Activated T-helper 17 cell treated with anti-CD3 and anti-CD28 coated beads, Interleukin-2, amount 50 U/mL, for 72 hours (primary cell): ENCODE measurements at regions not wholly inside any gene's neighbourhood (a gene's known extent, or its start where the extent isn't known, plus 50 kb on each side); places are given as distances from the start of the nearest gene placed in this dataset.
"Not testable (repeated sequence)": the region's sequence is repeated elsewhere in the genome, so short reads cannot be mapped to it uniquely, and the experiment has no call there.

ENCODE experiments used
- ATAC-seq: fragments of 150-1000 bp; cut with Tn5 transposase; replicated peaks from 2 replicates; pipeline ENCODE4 v1.10.0; 2021; ENCODE audit warnings: mild to moderate bottlenecking, moderate library complexity
- H3K27ac Mint-ChIP-seq: one replicate; pipeline ENCODE4 v1.8.0; 2022; ENCODE audit warnings: mixed read lengths
- H3K27me3 Mint-ChIP-seq: one replicate; pipeline ENCODE4 v1.8.0; 2022; ENCODE audit warnings: mixed read lengths
- H3K36me3 Mint-ChIP-seq: one replicate; pipeline ENCODE4 v1.8.0; 2022; ENCODE audit warnings: low read depth, mild to moderate bottlenecking, mixed read lengths
- H3K4me1 Mint-ChIP-seq: one replicate; pipeline ENCODE4 v1.8.0; 2022; ENCODE audit warnings: mixed read lengths
- H3K4me3 Mint-ChIP-seq: one replicate; pipeline ENCODE4 v1.8.0; 2022; ENCODE audit warnings: mild to moderate bottlenecking, mixed read lengths
- H3K9me3 Mint-ChIP-seq: one replicate; pipeline ENCODE4 v1.8.0; 2022; ENCODE audit warnings: mixed read lengths

DNA sequence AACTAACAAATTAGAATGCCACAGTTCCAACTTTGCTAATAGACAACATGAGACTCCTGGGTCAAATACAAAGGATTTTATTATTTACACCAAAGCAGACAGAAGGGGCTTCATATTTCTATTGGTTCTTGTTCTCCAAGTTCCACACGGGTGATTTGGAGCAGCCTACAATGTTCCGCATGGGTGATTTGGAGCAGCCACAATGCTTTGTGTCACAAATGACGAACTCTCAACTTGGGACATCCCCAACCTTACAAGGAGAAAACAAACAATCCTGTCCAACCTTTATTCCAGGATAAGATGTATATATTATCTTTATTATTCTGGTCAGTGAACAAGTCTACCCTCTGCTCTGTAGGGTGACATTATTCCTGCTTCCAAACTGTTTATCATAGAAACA lies 694.3 kb upstream of the MGAT4C start:
- no peaks in the 10 kb centered on the region for H3K4me1 Mint-ChIP-seq
- no peak overlapping the region for H3K4me3 Mint-ChIP-seq
- no peak for ATAC-seq
- no peak overlapping the region for H3K27ac Mint-ChIP-seq
- H3K9me3 Mint-ChIP-seq = peaks cover 7% of the 10 kb centered on the region
- H3K36me3 Mint-ChIP-seq = no peaks in the 10 kb centered on the region
- no peaks in the 10 kb centered on the region for H3K27me3 Mint-ChIP-seq

DNA sequence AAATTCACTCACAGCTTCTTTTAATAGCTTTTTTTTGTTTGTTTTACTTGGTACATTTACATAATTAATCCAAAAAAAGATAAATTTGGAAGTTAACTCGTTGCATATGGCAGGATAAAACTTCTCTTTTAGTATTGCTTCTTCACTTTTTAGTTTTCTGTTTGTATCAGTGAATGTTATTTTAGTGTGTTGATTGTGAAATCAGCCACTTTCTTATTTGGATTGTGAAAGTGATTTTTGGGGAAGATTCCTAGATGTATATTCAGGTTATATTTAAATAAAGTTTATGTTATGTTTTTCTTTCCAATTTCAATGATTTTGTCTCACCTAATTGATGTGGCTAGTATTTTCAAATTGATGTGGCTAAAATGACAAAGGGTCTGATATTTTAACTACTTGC lies 693.9 kb upstream of the MGAT4C start:
- H3K27me3 Mint-ChIP-seq = no peaks in the 10 kb centered on the region
- no peaks in the 10 kb centered on the region for H3K36me3 Mint-ChIP-seq
- H3K27ac Mint-ChIP-seq = no peak overlapping the region
- no peak overlapping the region for H3K4me3 Mint-ChIP-seq
- H3K4me1 Mint-ChIP-seq = no peaks in the 10 kb centered on the region
- ATAC-seq = no peak
- peaks cover 7% of the 10 kb centered on the region for H3K9me3 Mint-ChIP-seq

- no peaks in the 10 kb centered on the region for H3K27me3 Mint-ChIP-seq
- ATAC-seq = no peak
- no peaks in the 10 kb centered on the region for H3K4me1 Mint-ChIP-seq
- no peak overlapping the region for H3K4me3 Mint-ChIP-seq
- peaks cover 3% of the 10 kb centered on the region for H3K9me3 Mint-ChIP-seq
- H3K27ac Mint-ChIP-seq = no peak overlapping the region
- H3K36me3 Mint-ChIP-seq = no peaks in the 10 kb centered on the region
Observed at GRCh38 chr12:86948851-86949250, 692.7 kb upstream of the MGAT4C start.

DNA sequence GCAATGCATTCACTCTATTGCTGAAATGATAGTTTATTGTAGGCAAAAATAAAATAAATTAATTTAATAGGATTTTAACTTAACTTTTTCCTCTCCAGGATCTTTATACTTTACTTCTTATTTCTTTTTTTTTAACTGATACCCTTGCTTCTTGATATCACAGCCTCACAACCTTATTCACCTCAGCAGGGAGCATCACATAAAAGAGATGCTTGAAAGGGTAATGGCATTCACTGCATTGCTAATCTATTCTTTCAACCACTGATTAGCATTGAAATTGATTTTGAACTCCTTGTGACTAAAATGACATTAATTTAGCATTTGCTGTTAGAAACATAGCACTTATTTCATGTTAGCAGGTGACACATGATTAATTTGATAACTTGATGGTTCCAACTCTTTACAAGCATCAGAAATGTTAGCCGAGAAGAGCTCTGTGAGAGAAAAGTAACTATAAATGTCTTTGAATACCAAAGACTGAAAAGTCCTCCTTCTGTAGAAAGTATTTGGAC lies 689.5 kb upstream of the MGAT4C start:
- no peak overlapping the region for H3K4me3 Mint-ChIP-seq
- no peak overlapping the region for H3K27ac Mint-ChIP-seq
- no peaks in the 10 kb centered on the region for H3K36me3 Mint-ChIP-seq
- no peak for ATAC-seq
- no peaks in the 10 kb centered on the region for H3K27me3 Mint-ChIP-seq
- H3K4me1 Mint-ChIP-seq = no peaks in the 10 kb centered on the region
- H3K9me3 Mint-ChIP-seq = peaks cover 9% of the 10 kb centered on the region

DNA sequence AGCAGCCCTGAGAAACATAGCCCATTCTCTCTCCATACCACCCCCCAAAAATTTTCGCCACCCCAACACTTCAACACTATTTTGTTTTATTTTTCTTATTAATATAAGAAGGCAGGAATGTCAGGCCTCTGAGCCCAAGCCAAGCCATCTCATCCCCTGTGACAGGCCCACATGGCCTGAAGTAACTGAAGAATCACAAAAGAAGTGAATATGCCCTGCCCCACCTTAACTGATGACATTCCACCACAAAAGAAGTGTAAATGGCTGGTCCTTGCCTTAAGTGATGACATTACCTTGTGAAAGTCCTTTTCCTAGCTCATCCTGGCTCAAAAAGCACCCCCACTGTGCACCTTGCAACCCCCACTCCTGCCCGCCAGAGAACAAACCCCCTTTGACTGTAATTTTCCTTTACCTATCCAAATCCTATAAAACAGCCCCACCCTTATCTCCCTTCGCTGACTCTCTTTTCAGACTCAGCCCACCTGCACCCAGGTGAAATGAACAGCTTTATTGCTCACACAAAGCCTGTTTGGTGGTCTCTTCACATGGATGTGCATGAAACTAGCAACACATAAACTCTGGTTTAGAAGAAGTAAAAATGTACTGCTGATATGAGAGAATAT lies 688.1 kb upstream of the MGAT4C start:
- peaks cover 21% of the 10 kb centered on the region for H3K9me3 Mint-ChIP-seq
- not testable (repeated sequence) for H3K4me1 Mint-ChIP-seq, H3K36me3 Mint-ChIP-seq, H3K27me3 Mint-ChIP-seq, H3K27ac Mint-ChIP-seq, ATAC-seq, H3K4me3 Mint-ChIP-seq

DNA sequence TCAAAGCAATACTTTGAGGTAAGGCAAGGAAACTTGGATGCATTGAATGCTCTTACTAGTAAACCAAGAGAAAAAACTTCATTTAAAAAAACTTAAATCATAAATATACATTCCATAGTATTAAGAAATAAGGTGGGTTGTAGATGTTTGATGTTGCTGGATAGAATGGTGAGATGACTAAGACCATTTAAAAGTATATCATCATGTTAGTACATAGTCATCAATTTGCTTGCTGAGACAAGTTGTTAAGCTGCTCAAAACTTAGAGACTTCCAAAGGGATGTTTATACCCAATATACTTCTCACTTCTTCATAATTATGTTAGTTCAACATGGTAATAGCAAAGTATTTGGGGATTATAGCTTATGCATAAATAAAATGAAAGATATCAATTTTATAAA lies 675.5 kb upstream of the MGAT4C start:
- Mint-ChIP-seq H3K27ac (no peak overlapping the region), H3K4me1 (no peaks in the 10 kb centered on the region), H3K4me3 (no peak overlapping the region), H3K9me3 (peaks cover 6% of the 10 kb centered on the region), H3K27me3 (no peaks in the 10 kb centered on the region), H3K36me3 (no peaks in the 10 kb centered on the region)
- ATAC-seq = no peak

DNA sequence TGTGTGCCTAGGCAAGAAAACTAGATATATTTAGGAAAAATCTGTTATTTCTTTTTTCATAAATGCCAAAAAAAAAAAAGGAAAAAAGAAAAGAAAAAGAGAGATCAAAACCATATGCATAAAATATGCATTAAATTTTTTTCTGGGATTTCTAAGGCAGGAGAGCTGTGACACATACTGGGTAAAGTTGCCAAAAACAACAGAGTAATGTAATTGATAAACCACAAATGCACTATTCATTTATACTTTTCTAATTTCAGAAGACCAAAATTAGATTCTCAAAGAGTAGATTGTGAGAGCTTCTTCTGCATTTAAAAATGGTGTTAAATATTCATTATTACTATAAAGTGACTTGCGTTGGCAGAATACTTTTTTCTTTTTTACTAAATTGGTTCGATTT lies 673.8 kb upstream of the MGAT4C start:
- no peak for ATAC-seq
- Mint-ChIP-seq H3K9me3 (peaks cover 9% of the 10 kb centered on the region), H3K27ac (no peak overlapping the region), H3K4me1 (no peaks in the 10 kb centered on the region), H3K4me3 (no peak overlapping the region), H3K27me3 (no peaks in the 10 kb centered on the region), H3K36me3 (no peaks in the 10 kb centered on the region)

DNA sequence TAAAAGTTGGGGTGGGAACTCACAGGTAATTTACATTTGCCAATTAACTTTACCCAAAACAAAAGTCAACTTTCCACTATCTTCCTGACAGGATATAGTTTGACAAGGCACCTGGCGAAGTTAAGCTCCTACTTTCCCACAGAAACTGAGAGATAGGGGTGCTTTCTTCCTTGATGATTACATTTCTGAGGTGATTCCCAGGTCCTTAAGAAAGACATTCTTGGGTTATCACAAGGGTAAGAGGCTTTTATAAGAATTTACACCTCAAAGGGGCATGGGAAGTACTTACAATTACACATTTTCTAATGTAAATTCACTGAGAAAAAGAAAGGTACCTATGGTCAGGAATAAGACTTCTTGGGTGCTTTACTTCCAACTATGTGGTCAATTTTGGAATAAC lies 660.9 kb upstream of the MGAT4C start:
- Mint-ChIP-seq H3K27ac (no peak overlapping the region), H3K27me3 (no peaks in the 10 kb centered on the region), H3K9me3 (peaks cover 9% of the 10 kb centered on the region), H3K36me3 (no peaks in the 10 kb centered on the region), H3K4me3 (no peak overlapping the region), H3K4me1 (no peaks in the 10 kb centered on the region)
- ATAC-seq = no peak

DNA sequence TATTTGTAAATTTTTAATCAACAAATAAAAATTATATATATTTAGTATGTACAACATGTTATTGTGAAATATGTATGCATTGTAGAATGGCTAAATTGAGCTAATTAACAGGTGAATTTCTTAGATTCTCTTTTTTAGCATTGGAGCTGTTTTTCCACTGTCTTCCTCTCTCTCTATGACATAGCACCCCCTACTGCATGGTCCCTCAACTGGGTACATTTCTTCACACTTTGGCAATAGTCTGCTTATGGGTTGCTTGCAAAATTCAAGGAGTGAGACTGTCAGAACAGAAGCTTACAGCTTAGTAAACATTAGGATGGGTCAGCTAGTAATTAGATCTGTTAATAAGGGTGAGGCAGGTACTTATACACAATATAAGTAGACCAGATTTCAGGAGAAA lies 658.5 kb upstream of the MGAT4C start:
- Mint-ChIP-seq H3K4me1 (no peaks in the 10 kb centered on the region), H3K27me3 (no peaks in the 10 kb centered on the region), H3K27ac (no peak overlapping the region), H3K4me3 (no peak overlapping the region), H3K36me3 (no peaks in the 10 kb centered on the region), H3K9me3 (peaks cover 5% of the 10 kb centered on the region)
- ATAC-seq = no peak

DNA sequence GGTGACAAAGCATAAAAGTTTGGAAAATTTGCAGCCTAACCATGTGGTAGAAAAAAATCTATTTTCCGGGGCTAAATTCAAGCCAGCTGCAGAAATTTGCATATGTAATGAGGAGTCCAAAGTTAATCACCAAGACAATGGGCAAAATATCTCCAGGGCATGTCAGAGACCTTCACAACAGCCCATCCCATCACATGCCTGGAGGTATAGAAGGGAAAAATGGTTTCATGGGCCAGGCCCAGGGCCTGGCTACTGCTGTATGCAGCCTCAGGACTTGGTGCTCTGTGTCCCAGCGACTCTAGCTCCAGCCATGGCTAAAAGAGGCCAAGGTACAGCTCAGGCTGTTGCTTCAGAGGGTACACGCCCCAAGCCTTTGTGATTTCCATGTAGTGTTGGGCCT lies 655.8 kb upstream of the MGAT4C start:
- ATAC-seq = no peak
- no peaks in the 10 kb centered on the region for H3K27me3 Mint-ChIP-seq
- H3K4me3 Mint-ChIP-seq = no peak overlapping the region
- no peaks in the 10 kb centered on the region for H3K36me3 Mint-ChIP-seq
- no peaks in the 10 kb centered on the region for H3K9me3 Mint-ChIP-seq
- H3K4me1 Mint-ChIP-seq = no peaks in the 10 kb centered on the region
- H3K27ac Mint-ChIP-seq = no peak overlapping the region

GRCh38 chr12:86903159-86903558 lies 647.0 kb upstream of the MGAT4C start:
- no peaks in the 10 kb centered on the region for H3K4me1 Mint-ChIP-seq
- no peaks in the 10 kb centered on the region for H3K27me3 Mint-ChIP-seq
- H3K9me3 Mint-ChIP-seq = no peaks in the 10 kb centered on the region
- no peak overlapping the region for H3K27ac Mint-ChIP-seq
- no peaks in the 10 kb centered on the region for H3K36me3 Mint-ChIP-seq
- ATAC-seq = no peak
- H3K4me3 Mint-ChIP-seq = no peak overlapping the region

DNA sequence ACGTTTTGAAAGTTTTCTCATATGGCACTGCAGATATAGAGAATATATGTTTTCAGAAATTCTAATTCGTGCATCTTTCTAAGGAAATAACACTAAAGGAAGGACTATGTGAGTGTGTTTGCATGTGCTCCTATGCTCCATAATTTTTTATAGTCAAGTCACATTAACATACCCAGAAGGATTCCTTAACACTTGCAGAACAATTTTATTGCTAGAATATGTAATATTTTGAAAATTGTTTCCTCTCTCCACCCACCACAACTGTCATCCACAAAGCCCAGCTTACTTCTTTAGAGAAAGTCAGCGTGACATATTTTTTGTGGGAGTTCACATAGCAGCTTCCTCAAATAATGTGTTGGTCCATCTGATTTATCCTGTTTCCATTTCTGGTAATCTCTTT lies 604.6 kb upstream of the MGAT4C start:
- Mint-ChIP-seq H3K36me3 (no peaks in the 10 kb centered on the region), H3K4me3 (no peak overlapping the region), H3K9me3 (peaks cover 9% of the 10 kb centered on the region), H3K4me1 (no peaks in the 10 kb centered on the region), H3K27ac (no peak overlapping the region), H3K27me3 (no peaks in the 10 kb centered on the region)
- ATAC-seq = no peak

DNA sequence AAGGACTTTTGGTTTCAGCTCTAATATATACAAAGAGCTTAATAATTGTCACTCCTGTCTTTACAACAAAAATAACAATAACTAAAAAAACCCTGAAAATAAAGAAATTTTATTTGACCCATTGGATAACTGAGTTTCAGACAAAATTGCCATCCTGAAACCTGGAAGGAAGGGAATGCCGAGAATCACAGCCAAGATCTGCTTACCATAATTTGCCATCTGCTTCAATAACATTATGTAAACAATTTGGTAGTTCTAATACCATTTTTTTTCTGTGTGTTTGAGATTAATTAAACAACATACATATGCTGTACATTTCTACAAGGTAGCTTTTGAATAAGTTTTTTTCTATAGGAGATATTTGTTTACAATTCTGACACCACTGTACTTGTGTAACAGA lies 596.3 kb upstream of the MGAT4C start:
- no peaks in the 10 kb centered on the region for H3K4me1 Mint-ChIP-seq
- H3K9me3 Mint-ChIP-seq = no peaks in the 10 kb centered on the region
- no peaks in the 10 kb centered on the region for H3K36me3 Mint-ChIP-seq
- no peak overlapping the region for H3K4me3 Mint-ChIP-seq
- no peak for ATAC-seq
- no peak overlapping the region for H3K27ac Mint-ChIP-seq
- no peaks in the 10 kb centered on the region for H3K27me3 Mint-ChIP-seq

DNA sequence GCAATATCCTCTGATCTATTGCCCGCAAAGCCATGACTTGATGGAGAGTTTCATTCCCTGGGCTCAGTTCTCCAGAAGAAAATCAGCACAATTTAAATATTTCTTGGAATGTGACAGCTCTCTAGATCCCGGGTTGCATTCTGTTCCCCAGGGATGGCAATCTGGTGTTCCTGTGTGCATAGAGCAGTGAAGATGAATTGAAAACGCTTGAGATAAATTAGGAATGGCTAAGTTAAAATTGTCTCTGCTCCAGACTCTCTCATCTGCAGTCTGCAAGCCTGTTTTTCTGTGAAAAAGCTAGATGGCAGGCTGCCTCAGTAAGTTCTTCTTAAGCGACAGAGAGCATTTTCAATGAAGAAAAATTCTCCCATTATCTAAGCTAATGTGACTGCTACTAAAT lies 582.5 kb upstream of the MGAT4C start:
- Mint-ChIP-seq H3K4me3 (no peak overlapping the region), H3K36me3 (no peaks in the 10 kb centered on the region), H3K27me3 (no peaks in the 10 kb centered on the region), H3K27ac (no peak overlapping the region), H3K4me1 (no peaks in the 10 kb centered on the region), H3K9me3 (peaks cover 10% of the 10 kb centered on the region)
- ATAC-seq = no peak

- H3K36me3 Mint-ChIP-seq = no peaks in the 10 kb centered on the region
- no peak overlapping the region for H3K4me3 Mint-ChIP-seq
- H3K27me3 Mint-ChIP-seq = no peaks in the 10 kb centered on the region
- no peak overlapping the region for H3K27ac Mint-ChIP-seq
- H3K4me1 Mint-ChIP-seq = no peaks in the 10 kb centered on the region
- peaks cover 13% of the 10 kb centered on the region for H3K9me3 Mint-ChIP-seq
- no peak for ATAC-seq
Observed at GRCh38 chr12:86838260-86838659, 582.1 kb upstream of the MGAT4C start.

DNA sequence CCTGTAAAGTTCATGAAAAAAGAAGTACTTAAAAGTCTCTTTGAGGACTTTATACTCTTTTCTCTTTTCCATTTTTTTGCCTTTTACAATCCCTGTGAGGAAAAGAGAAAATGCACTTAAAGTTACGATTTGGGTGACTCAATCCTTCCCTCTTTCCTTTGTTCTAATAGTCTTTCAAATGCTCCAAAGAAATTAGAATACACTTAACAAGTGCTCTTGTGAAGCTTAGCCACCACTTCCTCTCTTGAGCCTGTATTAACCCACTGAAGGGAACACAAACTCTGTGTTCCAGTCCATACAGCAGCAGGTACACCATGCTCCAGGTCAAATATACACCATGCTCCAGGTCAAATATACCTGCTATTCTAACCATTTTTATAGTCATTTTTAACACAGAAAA lies 581.1 kb upstream of the MGAT4C start:
- H3K27ac Mint-ChIP-seq = no peak overlapping the region
- no peaks in the 10 kb centered on the region for H3K27me3 Mint-ChIP-seq
- no peaks in the 10 kb centered on the region for H3K4me1 Mint-ChIP-seq
- peaks cover 13% of the 10 kb centered on the region for H3K9me3 Mint-ChIP-seq
- H3K36me3 Mint-ChIP-seq = no peaks in the 10 kb centered on the region
- H3K4me3 Mint-ChIP-seq = no peak overlapping the region
- ATAC-seq = no peak
